ENCODE measurements at regions not wholly inside any gene's neighbourhood (a gene's known extent, or its start where the extent isn't known, plus 50 kb on each side); places are given as distances from the start of the nearest gene placed in this dataset.

DNA sequence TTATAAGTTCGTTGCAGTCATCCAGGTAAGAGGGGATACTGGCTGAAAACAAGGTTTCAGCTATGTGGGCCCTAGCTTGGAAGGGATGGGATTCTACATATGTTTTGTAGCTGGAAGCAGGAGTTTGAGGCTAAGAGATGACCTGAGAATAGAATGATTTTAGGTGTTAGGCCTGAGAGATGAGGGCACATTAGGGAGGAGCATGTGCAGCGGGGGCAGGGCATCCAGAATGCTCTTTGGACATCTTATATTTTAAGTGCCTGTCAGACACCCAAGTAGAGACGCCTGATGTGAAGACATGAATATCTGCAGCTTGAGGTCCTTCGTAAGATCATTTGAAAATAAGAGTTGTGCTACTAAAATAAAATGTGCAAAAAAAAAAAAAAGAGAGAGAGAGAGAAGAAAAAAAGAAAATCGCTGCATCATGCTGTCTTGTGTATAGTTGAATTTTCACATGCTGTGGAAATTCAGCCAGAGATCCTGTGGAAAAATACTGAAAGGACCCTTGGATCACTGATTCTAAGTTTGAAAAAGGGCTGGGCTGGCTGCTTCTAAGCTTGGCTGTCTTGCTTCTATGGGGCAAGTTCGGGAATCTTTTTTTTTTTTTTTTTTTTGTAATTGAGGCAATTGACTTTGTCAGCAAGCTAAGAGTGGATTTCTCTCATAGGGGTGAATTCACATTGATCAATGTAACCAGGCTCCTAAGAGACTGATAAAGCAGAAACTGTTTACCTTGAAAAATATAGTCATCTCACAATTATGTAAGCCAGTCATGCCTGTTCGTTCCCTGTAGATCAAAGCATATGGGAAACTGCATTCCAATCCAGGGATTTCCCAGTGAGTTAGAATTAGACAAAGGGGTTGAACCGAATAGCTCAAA, 341.0 kb upstream of the GATB start:
- 90 to 93% methylated on average over 8 of the region's 8 CpGs for WGBS, 2 experiments
- Histone ChIP-seq H3K9me3 (ENCODE audit: control insufficient read depth, low read length) (no peaks in the 10 kb centered on the region), H3K36me3 (ENCODE audit: control insufficient read depth, insufficient read depth, low read length) (no peaks in the 10 kb centered on the region), H3K27me3 (ENCODE audit: control insufficient read depth, insufficient read depth, low read length, poor library complexity, severe bottlenecking) (no peaks in the 10 kb centered on the region), H3K4me1 (ENCODE audit: control insufficient read depth, insufficient read depth, low read length) (peaks cover 7% of the 10 kb centered on the region), H3K27ac (ENCODE audit: insufficient read depth, low read depth, low read length, poor library complexity, severe bottlenecking) (no peak overlapping the region), H3K4me3 (ENCODE audit: insufficient read depth, low read depth, low read length) (no peak overlapping the region)

DNA sequence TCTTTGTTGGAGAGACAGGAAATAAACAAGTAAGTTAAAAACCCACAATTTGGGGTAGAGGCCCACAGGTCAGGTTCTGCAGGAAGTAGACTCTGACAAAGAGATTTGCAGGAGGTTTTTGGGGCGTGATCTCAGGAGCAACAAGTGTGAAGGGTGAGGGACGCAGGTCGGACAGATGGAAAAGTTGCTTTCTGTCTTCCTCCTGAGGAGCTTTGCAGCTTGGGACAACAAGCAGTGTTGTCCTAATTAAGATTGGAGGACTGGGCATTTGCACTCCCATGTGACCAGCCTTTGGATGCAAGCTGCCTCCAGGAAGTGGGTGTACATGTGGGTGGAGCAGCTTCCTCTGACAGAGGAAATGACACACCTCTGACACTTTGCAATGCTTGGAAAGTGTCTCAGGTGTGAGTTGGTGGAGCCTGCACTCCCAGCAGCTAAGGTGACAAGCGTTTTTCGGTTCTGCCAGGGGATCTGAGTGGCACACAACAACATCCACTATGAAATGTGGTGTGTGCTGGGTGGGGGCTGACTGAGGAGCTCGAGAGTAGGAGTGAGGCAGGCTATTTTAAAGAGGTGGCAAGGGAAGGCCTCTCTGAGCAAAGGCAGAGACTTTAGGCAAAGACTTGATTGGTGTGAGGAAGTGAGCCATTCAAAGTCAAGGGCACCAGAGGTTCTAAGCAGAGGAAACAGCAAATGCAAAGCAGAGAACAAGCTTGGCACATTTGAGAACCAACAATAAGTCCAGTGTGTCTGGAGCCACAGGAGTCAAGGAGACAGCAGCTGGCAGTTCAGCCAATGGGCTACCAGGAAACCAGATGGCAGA, 339.8 kb upstream of the GATB start:
- Histone ChIP-seq H3K27me3 (ENCODE audit: control insufficient read depth, insufficient read depth, low read length, poor library complexity, severe bottlenecking) (no peaks in the 10 kb centered on the region), H3K4me1 (ENCODE audit: control insufficient read depth, insufficient read depth, low read length) (peaks cover 7% of the 10 kb centered on the region), H3K27ac (ENCODE audit: insufficient read depth, low read depth, low read length, poor library complexity, severe bottlenecking) (no peak overlapping the region), H3K9me3 (ENCODE audit: control insufficient read depth, low read length) (no peaks in the 10 kb centered on the region), H3K4me3 (ENCODE audit: insufficient read depth, low read depth, low read length) (no peak overlapping the region), H3K36me3 (ENCODE audit: control insufficient read depth, insufficient read depth, low read length) (no peaks in the 10 kb centered on the region)
- WGBS, 2 experiments, result 93% methylated on average over 6 of the region's 6 CpGs

DNA sequence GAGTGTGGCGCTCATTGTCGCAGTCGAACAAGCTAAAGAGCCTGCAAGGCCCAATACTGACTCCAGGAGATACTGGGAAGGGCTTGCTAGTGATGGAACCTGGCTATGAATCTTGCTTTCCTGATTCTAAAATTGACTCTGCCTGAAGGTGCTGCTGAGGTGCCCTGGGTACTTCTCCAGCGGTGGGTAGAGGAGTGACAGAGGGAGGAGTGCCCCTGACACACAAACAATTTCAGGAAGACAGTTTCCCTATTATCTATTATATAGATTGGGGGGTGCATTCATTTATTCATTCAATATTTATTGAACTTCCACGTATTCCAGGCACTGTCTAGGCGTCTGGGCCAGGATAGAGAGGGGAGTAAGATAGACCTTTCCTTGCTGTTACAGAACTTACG, 339.2 kb upstream of the GATB start:
- Histone ChIP-seq H3K4me3 (ENCODE audit: insufficient read depth, low read depth, low read length) (no peak overlapping the region), H3K27ac (ENCODE audit: insufficient read depth, low read depth, low read length, poor library complexity, severe bottlenecking) (no peak overlapping the region), H3K36me3 (ENCODE audit: control insufficient read depth, insufficient read depth, low read length) (no peaks in the 10 kb centered on the region), H3K9me3 (ENCODE audit: control insufficient read depth, low read length) (no peaks in the 10 kb centered on the region), H3K4me1 (ENCODE audit: control insufficient read depth, insufficient read depth, low read length) (peaks cover 5% of the 10 kb centered on the region), H3K27me3 (ENCODE audit: control insufficient read depth, insufficient read depth, low read length, poor library complexity, severe bottlenecking) (no peaks in the 10 kb centered on the region)
- 95 to 96% methylated on average over 7 of the region's 7 CpGs for WGBS, 2 experiments

DNA sequence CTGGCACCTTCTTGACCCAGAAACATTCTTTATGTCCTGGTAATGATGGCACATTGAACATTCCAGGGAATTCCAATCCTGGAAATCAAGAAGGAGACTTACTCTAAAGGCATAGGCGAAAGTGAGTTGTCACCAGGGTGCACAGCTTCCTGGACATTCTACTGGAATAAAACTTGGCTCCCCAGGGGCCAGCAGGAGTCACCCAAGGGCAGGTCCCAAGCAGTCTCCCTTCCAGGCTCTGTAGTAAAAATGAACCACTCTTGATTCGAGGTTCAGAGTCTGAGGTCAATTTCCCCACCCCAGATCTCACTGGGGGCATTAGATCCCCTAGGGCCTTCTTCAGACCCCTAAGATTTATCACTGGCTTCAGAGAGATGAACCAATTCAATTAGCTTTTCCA, 338.7 kb upstream of the GATB start:
- no peaks in the 10 kb centered on the region for H3K27me3 ChIP-seq (ENCODE audit: control insufficient read depth, insufficient read depth, low read length, poor library complexity, severe bottlenecking)
- H3K9me3 ChIP-seq (ENCODE audit: control insufficient read depth, low read length), result no peaks in the 10 kb centered on the region
- WGBS, 2 experiments, result 89 to 93% methylated on average over 2 of the region's 2 CpGs
- H3K4me3 ChIP-seq (ENCODE audit: insufficient read depth, low read depth, low read length), result no peak overlapping the region
- no peak overlapping the region for H3K27ac ChIP-seq (ENCODE audit: insufficient read depth, low read depth, low read length, poor library complexity, severe bottlenecking)
- peaks cover under 1% of the 10 kb centered on the region for H3K4me1 ChIP-seq (ENCODE audit: control insufficient read depth, insufficient read depth, low read length)
- no peaks in the 10 kb centered on the region for H3K36me3 ChIP-seq (ENCODE audit: control insufficient read depth, insufficient read depth, low read length)

DNA sequence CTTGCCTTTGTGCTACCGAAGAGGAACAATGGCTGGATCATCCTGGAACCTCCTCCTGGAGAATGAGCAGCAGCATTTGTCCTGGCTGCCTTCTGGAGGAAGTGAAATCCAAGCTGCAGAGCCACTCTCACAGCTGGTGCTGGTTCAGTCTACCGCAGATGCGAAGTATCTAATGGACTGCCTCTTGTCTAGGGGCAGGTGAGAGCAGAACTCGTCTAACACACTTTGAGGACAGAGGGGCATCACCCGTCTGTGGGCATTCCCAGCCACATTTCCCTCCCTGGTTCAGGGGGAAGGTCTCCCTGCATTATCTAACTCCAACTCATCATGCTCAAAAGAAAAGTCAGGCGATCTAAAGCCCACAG, 338.2 kb upstream of the GATB start:
- Histone ChIP-seq H3K36me3 (ENCODE audit: control insufficient read depth, insufficient read depth, low read length) (no peaks in the 10 kb centered on the region), H3K4me1 (ENCODE audit: control insufficient read depth, insufficient read depth, low read length) (no peaks in the 10 kb centered on the region), H3K4me3 (ENCODE audit: insufficient read depth, low read depth, low read length) (no peak overlapping the region), H3K27ac (ENCODE audit: insufficient read depth, low read depth, low read length, poor library complexity, severe bottlenecking) (no peak overlapping the region), H3K27me3 (ENCODE audit: control insufficient read depth, insufficient read depth, low read length, poor library complexity, severe bottlenecking) (no peaks in the 10 kb centered on the region), H3K9me3 (ENCODE audit: control insufficient read depth, low read length) (no peaks in the 10 kb centered on the region)
- WGBS, 2 experiments, result 83 to 84% methylated on average over 6 of the region's 6 CpGs

DNA sequence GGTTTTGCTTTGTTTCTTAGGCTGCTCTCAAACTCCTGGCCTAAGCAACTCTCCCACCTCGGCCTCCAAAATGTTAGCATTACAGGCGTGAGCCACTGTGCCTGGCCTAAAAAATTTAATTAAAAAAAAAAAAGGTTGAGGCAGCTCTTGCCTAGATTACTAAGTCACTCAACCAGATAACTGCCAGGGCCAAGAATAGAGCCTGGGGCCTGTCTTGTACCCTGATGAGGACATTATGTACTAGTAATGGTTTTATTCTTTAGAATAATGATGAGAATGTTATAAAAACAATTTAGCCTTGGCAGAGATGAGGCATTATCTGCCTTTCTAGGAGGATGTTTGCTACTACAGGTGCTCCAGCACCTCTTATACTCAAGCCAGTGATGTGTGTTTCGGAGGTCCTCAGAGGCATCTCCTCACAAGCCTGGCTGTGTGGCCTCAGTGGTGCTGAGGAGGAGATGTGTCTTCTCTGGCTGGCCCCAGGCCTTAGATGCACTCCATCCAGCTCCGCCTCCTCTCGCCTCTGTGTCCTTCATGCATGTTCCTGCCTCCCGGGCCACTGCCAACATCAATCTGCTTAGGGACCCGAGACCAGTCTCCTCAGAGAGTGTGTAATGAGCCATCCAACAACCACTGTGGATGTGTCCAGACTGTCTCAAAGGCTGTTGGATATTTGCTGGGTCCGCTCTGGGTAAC, 337.7 kb upstream of the GATB start:
- Histone ChIP-seq H3K27me3 (ENCODE audit: control insufficient read depth, insufficient read depth, low read length, poor library complexity, severe bottlenecking) (no peaks in the 10 kb centered on the region), H3K4me3 (ENCODE audit: insufficient read depth, low read depth, low read length) (no peak overlapping the region), H3K36me3 (ENCODE audit: control insufficient read depth, insufficient read depth, low read length) (no peaks in the 10 kb centered on the region), H3K27ac (ENCODE audit: insufficient read depth, low read depth, low read length, poor library complexity, severe bottlenecking) (no peak overlapping the region), H3K9me3 (ENCODE audit: control insufficient read depth, low read length) (no peaks in the 10 kb centered on the region), H3K4me1 (ENCODE audit: control insufficient read depth, insufficient read depth, low read length) (no peaks in the 10 kb centered on the region)
- WGBS, 2 experiments, result 93 to 94% methylated on average over 8 of the region's 8 CpGs

DNA sequence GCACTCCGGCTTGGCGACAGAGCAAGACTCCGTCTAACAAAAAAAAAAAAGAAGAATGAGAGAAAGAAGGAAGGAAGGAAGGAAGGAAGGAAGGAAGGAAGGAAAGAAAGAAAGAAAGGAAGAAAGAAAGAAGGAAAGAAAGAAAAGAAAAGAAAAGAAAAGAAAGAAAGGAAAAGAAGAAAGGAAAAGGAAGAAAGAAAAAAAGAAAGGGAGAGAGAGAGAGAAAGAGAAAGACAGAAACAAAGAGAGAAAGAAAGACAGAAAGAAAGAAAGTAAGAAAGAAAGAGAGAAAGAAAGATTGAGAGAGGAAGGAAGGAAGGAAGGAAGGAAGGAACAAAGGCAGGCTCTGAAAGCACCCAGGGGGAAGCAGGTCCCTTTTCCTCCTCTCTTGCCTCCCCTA, 336.6 kb upstream of the GATB start:
- Histone ChIP-seq H3K4me3 (ENCODE audit: insufficient read depth, low read depth, low read length) (no peak overlapping the region), H3K4me1 (ENCODE audit: control insufficient read depth, insufficient read depth, low read length) (no peaks in the 10 kb centered on the region), H3K9me3 (ENCODE audit: control insufficient read depth, low read length) (no peaks in the 10 kb centered on the region), H3K27me3 (ENCODE audit: control insufficient read depth, insufficient read depth, low read length, poor library complexity, severe bottlenecking) (no peaks in the 10 kb centered on the region), H3K36me3 (ENCODE audit: control insufficient read depth, insufficient read depth, low read length) (no peaks in the 10 kb centered on the region), H3K27ac (ENCODE audit: insufficient read depth, low read depth, low read length, poor library complexity, severe bottlenecking) (no peak overlapping the region)
- WGBS, 2 experiments, result 95 to 99% methylated on average over 3 of the region's 3 CpGs

DNA sequence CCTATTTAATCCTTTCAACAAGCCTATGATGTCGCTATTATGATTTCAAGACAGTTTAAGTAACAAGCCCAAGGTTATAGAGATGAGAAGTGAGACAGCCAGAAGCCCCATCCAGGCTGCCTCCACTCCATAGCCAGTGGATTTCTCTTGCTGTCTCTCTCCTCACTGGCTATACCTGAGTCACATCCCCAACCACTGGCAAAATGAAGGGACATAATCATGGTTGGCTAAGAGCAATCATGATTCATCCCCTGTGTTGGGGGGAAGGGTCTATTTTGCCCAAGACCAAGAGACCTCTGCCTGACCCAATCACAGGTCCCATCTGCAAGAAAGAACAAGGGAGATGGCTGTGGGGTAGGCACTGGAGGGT, 334.9 kb upstream of the GATB start:
- no peaks in the 10 kb centered on the region for H3K36me3 ChIP-seq (ENCODE audit: control insufficient read depth, insufficient read depth, low read length)
- no peaks in the 10 kb centered on the region for H3K4me1 ChIP-seq (ENCODE audit: control insufficient read depth, insufficient read depth, low read length)
- H3K27ac ChIP-seq (ENCODE audit: insufficient read depth, low read depth, low read length, poor library complexity, severe bottlenecking), result no peak overlapping the region
- H3K9me3 ChIP-seq (ENCODE audit: control insufficient read depth, low read length), result no peaks in the 10 kb centered on the region
- H3K27me3 ChIP-seq (ENCODE audit: control insufficient read depth, insufficient read depth, low read length, poor library complexity, severe bottlenecking), result no peaks in the 10 kb centered on the region
- WGBS, 2 experiments, result 94 to 100% methylated on average over 1 of the region's 1 CpG
- H3K4me3 ChIP-seq (ENCODE audit: insufficient read depth, low read depth, low read length), result no peak overlapping the region

DNA sequence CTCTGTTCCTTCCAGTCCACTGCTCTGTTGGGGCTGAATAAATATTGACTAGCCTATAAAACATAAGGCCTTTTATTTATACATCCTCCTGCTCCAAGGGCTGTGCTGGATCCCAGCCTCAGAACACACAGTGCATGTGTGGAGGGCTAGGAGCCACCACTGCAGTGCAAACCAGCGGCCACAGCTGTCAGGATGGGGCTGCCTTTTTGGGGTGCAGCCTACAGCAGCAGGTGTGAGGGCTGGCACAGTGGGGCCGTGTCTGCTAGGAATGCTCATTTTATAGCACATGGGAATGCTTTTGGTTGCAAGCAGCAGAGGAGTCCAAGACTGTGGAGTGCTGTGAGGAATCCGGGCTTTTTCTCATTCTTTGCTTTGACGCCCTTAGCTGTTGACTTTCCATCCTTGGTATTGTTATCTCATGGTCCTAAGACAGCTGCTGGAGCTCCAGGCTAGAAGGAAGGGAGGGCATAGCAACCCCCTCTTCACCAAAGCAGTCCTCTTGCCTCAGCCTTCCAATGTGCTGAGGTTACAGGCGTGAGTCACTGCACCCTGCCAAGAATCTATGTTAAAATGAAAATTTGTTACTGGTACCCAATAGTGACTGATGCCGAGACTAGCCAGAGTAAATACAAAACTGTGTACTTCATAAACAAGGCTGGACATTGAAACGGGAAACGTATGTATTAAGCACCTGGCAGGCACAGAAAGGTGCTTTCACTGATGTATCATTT, 334.3 kb upstream of the GATB start:
- no peak overlapping the region for H3K4me3 ChIP-seq (ENCODE audit: insufficient read depth, low read depth, low read length)
- no peaks in the 10 kb centered on the region for H3K9me3 ChIP-seq (ENCODE audit: control insufficient read depth, low read length)
- H3K27me3 ChIP-seq (ENCODE audit: control insufficient read depth, insufficient read depth, low read length, poor library complexity, severe bottlenecking), result no peaks in the 10 kb centered on the region
- no peak overlapping the region for H3K27ac ChIP-seq (ENCODE audit: insufficient read depth, low read depth, low read length, poor library complexity, severe bottlenecking)
- H3K4me1 ChIP-seq (ENCODE audit: control insufficient read depth, insufficient read depth, low read length), result no peaks in the 10 kb centered on the region
- WGBS, 2 experiments, result 84 to 86% methylated on average over 8 of the region's 8 CpGs
- no peaks in the 10 kb centered on the region for H3K36me3 ChIP-seq (ENCODE audit: control insufficient read depth, insufficient read depth, low read length)
